ENCODE measurements at regions not wholly inside any gene's neighbourhood (a gene's known extent, or its start where the extent isn't known, plus 50 kb on each side); places are given as distances from the start of the nearest gene placed in this dataset.

DNA sequence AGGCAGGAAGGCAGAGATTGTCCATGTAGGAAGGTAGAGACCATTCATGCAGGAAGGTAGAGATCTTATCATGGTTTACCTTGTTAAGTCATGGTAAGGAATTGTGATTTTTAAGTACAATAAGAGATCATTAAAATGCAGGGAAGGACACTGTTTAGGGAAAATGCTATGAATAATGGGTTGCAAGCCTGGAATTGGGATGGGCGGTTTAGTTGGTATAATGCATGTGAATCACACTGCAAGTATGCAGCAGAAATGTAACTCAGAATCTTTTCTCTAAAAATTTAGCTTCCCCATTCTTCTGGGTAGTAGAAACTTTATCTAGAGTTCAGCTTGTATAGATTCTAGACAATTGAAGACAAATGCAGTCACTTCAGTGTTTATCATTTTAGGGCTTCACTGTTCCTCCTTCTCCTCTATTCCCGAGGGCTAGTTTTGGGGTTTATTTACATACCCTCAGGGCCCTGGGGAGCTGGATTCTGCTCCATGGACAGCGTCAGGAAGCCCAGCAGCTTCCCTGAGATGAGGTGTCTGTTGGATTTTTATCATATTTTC is 212.0 kb downstream of the SREK1 start:
- Histone ChIP-seq H3K36me3 (ENCODE audit: insufficient read depth in 1 of 2, low read depth in 1 of 2) (no peaks in the 10 kb centered on the region), H3K9me3 (no peaks in the 10 kb centered on the region), H3K4me3 (no peak overlapping the region), H3K27ac (no peak overlapping the region), H3K27me3 (ENCODE audit: insufficient read depth in 3 of 3, low read length in 2 of 3) (peaks cover 0 to 1% (median 0%) of the 10 kb centered on the region in 3 donors), H3K4me1 (no peaks in the 10 kb centered on the region)
- TF ChIP-seq, protein P1, sequence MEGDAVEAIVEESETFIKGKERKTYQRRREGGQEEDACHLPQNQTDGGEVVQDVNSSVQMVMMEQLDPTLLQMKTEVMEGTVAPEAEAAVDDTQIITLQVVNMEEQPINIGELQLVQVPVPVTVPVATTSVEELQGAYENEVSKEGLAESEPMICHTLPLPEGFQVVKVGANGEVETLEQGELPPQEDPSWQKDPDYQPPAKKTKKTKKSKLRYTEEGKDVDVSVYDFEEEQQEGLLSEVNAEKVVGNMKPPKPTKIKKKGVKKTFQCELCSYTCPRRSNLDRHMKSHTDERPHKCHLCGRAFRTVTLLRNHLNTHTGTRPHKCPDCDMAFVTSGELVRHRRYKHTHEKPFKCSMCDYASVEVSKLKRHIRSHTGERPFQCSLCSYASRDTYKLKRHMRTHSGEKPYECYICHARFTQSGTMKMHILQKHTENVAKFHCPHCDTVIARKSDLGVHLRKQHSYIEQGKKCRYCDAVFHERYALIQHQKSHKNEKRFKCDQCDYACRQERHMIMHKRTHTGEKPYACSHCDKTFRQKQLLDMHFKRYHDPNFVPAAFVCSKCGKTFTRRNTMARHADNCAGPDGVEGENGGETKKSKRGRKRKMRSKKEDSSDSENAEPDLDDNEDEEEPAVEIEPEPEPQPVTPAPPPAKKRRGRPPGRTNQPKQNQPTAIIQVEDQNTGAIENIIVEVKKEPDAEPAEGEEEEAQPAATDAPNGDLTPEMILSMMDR (IDR thresholded peaks at IDR 0.05), result no peak
- WGBS, 3 donors, result 63 to 71% (median 69%) methylated on average over 3 of the region's 3 CpGs
- DNase-seq (no peak), ATAC-seq (no peak)
- intact Hi-C loops (cut with DNase I), result no loop called here

DNA sequence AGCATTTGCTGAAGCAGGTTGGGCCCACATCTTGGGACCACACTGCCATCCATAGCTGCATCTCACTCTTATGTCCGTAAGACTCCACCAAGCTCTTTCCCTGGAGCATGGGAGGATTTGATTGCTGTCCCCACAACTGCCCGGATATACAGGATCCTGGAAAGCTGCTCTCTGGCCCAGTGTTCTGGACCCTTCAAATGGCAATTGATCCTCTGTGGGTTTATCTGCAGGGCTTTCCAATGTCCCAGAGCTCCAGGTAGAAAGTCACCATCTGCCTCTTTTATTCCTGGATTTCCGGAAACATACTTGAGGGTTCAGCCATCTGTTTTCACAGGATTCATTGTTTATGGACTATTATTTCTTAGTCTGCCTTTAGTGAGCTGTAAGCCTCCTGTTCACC is 214.6 kb downstream of the SREK1 start:
- 94 to 98% (median 96%) methylated on average over 3 of the region's 3 CpGs for WGBS, 3 donors
- DNase-seq (no peak), ATAC-seq (no peak)
- Histone ChIP-seq H3K27me3 (ENCODE audit: insufficient read depth in 3 of 3, low read length in 2 of 3) (no peaks in the 10 kb centered on the region), H3K36me3 (ENCODE audit: insufficient read depth in 1 of 2, low read depth in 1 of 2) (no peaks in the 10 kb centered on the region), H3K4me3 (no peak overlapping the region), H3K4me1 (no peaks in the 10 kb centered on the region), H3K27ac (no peak overlapping the region), H3K9me3 (no peaks in the 10 kb centered on the region)
- TF ChIP-seq, protein P1 (IDR thresholded peaks at IDR 0.05), result no peak
- intact Hi-C loops (cut with DNase I), result no loop called here

DNA sequence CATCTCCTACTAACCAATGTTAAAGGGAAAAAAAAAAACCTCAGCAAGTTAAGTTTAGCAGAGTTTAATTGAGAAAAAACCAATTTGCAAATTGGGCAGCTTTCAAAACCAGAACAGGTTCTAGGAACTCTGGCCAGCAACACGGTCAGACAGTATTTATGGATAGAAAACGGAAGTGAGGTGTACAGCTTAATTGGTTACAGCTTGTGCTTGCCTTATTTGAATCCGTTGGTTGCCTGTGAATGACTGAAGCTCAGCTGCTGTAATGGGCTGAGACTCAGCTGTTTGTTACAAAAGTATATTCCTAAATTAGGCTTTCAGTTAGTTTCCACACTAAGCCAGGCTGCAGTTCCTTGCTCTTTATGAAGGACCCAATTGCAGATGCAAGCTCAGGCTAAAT is 217.0 kb downstream of the SREK1 start:
- ATAC-seq (peak in 1 of 4 donors; percentile 54), DNase-seq (no peak)
- Histone ChIP-seq H3K27ac (no peak overlapping the region), H3K4me3 (no peak overlapping the region), H3K9me3 (no peaks in the 10 kb centered on the region), H3K4me1 (no peaks in the 10 kb centered on the region), H3K27me3 (ENCODE audit: insufficient read depth in 3 of 3, low read length in 2 of 3) (no peaks in the 10 kb centered on the region), H3K36me3 (ENCODE audit: insufficient read depth in 1 of 2, low read depth in 1 of 2) (no peaks in the 10 kb centered on the region)
- WGBS, 3 donors, result 25 to 38% (median 31%) methylated on average over 3 of the region's 3 CpGs
- intact Hi-C loops (cut with DNase I), result no loop called here
- TF ChIP-seq, protein P1 (IDR thresholded peaks at IDR 0.05), result no peak

DNA sequence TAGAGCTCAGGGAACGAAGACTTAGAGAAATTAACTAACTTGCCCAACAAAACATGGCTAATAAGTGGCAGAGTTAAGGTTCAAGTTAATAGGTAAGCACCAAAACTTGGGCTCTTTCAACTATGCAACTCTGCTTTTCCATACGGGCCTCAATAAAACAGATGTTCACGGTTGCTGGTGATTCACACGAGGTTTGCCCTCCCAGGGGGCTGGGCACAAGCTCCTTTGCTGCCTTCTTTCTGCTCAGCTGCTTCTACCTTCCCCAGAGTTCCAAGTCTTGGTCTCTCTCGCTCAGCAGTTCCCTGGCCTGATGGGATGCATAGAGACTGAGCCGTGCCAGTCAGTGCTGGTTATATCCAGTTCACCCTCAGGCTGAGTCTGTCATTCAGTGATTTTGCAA is 217.9 kb downstream of the SREK1 start:
- intact Hi-C loops (cut with DNase I), result no loop called here
- Histone ChIP-seq H3K27ac (no peak overlapping the region), H3K36me3 (ENCODE audit: insufficient read depth in 1 of 2, low read depth in 1 of 2) (no peaks in the 10 kb centered on the region), H3K27me3 (ENCODE audit: insufficient read depth in 3 of 3, low read length in 2 of 3) (no peaks in the 10 kb centered on the region), H3K4me1 (no peaks in the 10 kb centered on the region), H3K9me3 (no peaks in the 10 kb centered on the region), H3K4me3 (no peak overlapping the region)
- TF ChIP-seq, protein P1 (IDR thresholded peaks at IDR 0.05), result no peak
- DNase-seq, result no peak
- no peak for ATAC-seq
- WGBS, 3 donors, result 46 to 55% (median 46%) methylated on average over 6 of the region's 6 CpGs

DNA sequence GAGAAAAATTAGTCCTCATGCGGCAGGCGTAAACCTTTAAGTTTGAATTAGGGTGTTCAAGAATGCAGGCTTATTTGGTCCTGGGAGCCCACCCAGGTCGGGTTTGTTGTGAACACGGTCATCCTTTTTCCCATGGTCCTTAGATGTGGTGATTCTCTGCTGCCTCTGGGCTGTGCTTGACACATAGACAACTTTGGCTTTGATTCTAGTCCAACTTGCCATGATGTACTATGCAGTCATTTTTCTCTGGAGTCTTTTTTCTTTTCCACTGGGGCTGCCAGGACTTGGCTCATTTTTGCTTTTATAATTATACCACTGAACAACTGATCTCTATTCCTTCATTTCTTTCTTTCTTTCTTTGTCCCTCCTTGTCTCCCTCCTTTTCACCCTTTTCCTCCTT is 218.6 kb downstream of the SREK1 start:
- DNase-seq, result no peak
- Histone ChIP-seq H3K27me3 (ENCODE audit: insufficient read depth in 3 of 3, low read length in 2 of 3) (no peaks in the 10 kb centered on the region), H3K27ac (no peak overlapping the region), H3K4me1 (no peaks in the 10 kb centered on the region), H3K4me3 (no peak overlapping the region), H3K36me3 (ENCODE audit: insufficient read depth in 1 of 2, low read depth in 1 of 2) (no peaks in the 10 kb centered on the region), H3K9me3 (no peaks in the 10 kb centered on the region)
- intact Hi-C loops (cut with DNase I), result no loop called here
- TF ChIP-seq, protein P1 (IDR thresholded peaks at IDR 0.05), result no peak
- ATAC-seq, result no peak
- WGBS, 3 donors, result 77 to 84% (median 78%) methylated on average over 4 of the region's 4 CpGs
